ENCODE measurements at regions not wholly inside any gene's neighbourhood (a gene's known extent, or its start where the extent isn't known, plus 50 kb on each side); places are given as distances from the start of the nearest gene placed in this dataset.

GRCh38 chr3:176870451-176870850, 326.8 kb downstream of the TBL1XR1 start:
- TF ChIP-seq CTCF (optimal IDR thresholded peaks at IDR 0.05 in 1 of 3, IDR thresholded peaks at IDR 0.05 in 1 of 3, conservative IDR thresholded peaks at IDR 0.05 in 1 of 3; ENCODE audit: extremely low read depth in 1 of 3, insufficient read depth in 2 of 3, low read length in 3 of 3) (no peak), EZH2 (IDR thresholded peaks at IDR 0.05; ENCODE audit: low read length) (no peak)
